ENCODE measurements at regions not wholly inside any gene's neighbourhood (a gene's known extent, or its start where the extent isn't known, plus 50 kb on each side); places are given as distances from the start of the nearest gene placed in this dataset.
"Not testable (repeated sequence)": the region's sequence is repeated elsewhere in the genome, so short reads cannot be mapped to it uniquely, and the experiment has no call there.

DNA sequence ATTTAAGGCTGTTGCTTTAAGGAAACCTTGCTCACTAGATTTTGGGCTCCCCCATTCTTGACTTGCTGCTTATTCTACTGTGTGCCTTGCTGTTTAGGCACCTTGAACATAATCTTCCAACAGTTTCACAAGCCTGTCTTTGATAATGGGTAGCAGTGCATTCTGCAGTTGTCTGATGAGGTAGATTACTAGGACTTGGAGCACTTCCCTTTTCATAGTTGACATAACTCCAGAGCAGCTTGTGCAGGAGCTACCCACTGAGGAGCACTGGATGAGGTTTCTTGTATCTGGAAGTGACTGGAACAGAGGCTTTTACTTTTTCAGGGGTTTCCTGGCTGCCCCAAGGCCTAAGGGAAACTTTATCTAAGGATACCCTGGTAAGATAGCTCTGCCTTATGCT lies 73.0 kb upstream of the AGTPBP1 start:
- TF ChIP-seq EZH2 (IDR thresholded peaks at IDR 0.05); POLR2A (IDR thresholded peaks at IDR 0.05; ENCODE audit: borderline replicate concordance, extremely low read depth, insufficient read depth, insufficient read length); EZH2phosphoT487 (IDR thresholded peaks at IDR 0.05; ENCODE audit: borderline replicate concordance); CTCF (IDR thresholded peaks at IDR 0.05 in 2 of 3, conservative IDR thresholded peaks at IDR 0.05 in 1 of 3; ENCODE audit: borderline replicate concordance in 1 of 3, insufficient read depth in 1 of 3, low read depth in 2 of 3, low read length in 2 of 3); MAX (IDR thresholded peaks at IDR 0.05); SRF (IDR thresholded peaks at IDR 0.05; ENCODE audit: low read depth); ZNF274 (IDR thresholded peaks at IDR 0.05; ENCODE audit: low read depth, low read length); POLR2AphosphoS5 (IDR thresholded peaks at IDR 0.05; ENCODE audit: low read depth, low read length); ATF3 (IDR thresholded peaks at IDR 0.05); FOSL1 (IDR thresholded peaks at IDR 0.05; ENCODE audit: low read depth); CEBPB (IDR thresholded peaks at IDR 0.05; ENCODE audit: low read depth); YY1 (IDR thresholded peaks at IDR 0.05; ENCODE audit: extremely low read depth, insufficient replicate concordance, low read depth, low read length): not testable (repeated sequence)
- TF ChIP-seq, protein P1, sequence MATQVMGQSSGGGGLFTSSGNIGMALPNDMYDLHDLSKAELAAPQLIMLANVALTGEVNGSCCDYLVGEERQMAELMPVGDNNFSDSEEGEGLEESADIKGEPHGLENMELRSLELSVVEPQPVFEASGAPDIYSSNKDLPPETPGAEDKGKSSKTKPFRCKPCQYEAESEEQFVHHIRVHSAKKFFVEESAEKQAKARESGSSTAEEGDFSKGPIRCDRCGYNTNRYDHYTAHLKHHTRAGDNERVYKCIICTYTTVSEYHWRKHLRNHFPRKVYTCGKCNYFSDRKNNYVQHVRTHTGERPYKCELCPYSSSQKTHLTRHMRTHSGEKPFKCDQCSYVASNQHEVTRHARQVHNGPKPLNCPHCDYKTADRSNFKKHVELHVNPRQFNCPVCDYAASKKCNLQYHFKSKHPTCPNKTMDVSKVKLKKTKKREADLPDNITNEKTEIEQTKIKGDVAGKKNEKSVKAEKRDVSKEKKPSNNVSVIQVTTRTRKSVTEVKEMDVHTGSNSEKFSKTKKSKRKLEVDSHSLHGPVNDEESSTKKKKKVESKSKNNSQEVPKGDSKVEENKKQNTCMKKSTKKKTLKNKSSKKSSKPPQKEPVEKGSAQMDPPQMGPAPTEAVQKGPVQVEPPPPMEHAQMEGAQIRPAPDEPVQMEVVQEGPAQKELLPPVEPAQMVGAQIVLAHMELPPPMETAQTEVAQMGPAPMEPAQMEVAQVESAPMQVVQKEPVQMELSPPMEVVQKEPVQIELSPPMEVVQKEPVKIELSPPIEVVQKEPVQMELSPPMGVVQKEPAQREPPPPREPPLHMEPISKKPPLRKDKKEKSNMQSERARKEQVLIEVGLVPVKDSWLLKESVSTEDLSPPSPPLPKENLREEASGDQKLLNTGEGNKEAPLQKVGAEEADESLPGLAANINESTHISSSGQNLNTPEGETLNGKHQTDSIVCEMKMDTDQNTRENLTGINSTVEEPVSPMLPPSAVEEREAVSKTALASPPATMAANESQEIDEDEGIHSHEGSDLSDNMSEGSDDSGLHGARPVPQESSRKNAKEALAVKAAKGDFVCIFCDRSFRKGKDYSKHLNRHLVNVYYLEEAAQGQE (IDR thresholded peaks at IDR 0.05; ENCODE audit: low read depth) = not testable (repeated sequence)
- TF ChIP-seq, protein P2, sequence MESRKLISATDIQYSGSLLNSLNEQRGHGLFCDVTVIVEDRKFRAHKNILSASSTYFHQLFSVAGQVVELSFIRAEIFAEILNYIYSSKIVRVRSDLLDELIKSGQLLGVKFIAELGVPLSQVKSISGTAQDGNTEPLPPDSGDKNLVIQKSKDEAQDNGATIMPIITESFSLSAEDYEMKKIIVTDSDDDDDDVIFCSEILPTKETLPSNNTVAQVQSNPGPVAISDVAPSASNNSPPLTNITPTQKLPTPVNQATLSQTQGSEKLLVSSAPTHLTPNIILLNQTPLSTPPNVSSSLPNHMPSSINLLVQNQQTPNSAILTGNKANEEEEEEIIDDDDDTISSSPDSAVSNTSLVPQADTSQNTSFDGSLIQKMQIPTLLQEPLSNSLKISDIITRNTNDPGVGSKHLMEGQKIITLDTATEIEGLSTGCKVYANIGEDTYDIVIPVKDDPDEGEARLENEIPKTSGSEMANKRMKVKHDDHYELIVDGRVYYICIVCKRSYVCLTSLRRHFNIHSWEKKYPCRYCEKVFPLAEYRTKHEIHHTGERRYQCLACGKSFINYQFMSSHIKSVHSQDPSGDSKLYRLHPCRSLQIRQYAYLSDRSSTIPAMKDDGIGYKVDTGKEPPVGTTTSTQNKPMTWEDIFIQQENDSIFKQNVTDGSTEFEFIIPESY (IDR thresholded peaks at IDR 0.05; ENCODE audit: extremely low read depth, insufficient replicate concordance, low read length) = not testable (repeated sequence)

Measured in HCT116 (cell line).